ENCODE measurements at regions not wholly inside any gene's neighbourhood (a gene's known extent, or its start where the extent isn't known, plus 50 kb on each side); places are given as distances from the start of the nearest gene placed in this dataset.

DNA sequence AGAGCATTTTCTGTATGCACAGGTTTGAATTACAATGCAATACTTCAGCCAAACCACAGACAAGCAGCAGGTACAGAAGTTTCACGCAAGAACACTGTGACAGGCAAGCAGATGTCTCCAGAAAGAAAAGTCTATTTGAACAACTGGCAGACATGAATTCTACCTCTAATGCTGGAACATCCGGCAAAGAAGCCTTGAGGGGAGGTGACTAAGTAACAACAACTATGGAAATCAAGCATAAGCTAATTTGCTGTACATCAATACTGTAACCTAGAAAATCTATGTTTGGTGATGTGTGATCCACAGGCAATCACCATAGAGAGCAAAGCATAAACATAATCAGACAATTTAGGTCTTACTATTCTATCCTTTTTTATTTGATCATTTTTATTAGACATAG, 65.5 kb downstream of the PLK2 start:
- Histone ChIP-seq H3K4me2 (ENCODE audit: insufficient read depth, low read length, poor library complexity, severe bottlenecking) (no peak overlapping the region), H3K18ac (ENCODE audit: low read length) (no peak overlapping the region)

DNA sequence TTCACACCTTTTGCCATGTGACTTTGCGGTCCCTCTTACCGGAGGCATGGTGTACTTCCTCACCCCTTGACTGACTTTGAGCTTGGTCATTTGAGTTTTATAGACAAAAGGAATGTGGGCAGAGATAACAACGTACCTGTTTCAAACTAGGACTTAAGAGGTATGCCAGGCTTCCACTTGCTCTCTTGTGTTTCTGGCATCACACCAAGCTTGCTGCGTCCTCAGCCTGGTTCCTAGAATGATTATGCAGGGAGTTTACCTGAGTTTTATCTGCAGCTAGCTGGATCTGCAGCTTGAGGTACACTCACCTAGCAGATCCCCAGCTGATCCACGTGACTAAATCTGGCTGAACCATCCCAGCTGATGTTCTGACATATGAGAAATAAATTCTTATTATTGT, 66.2 kb downstream of the PLK2 start:
- H2AK5ac ChIP-seq (ENCODE audit: low read depth, low read length): no peak overlapping the region
- no peak overlapping the region for H3K18ac ChIP-seq (ENCODE audit: low read length)
- H3K9me3 ChIP-seq (replicated peaks in 1 of 2; ENCODE audit: control insufficient read depth in 2 of 2, insufficient read depth in 1 of 2, low read depth in 1 of 2, low read length in 2 of 2): peaks cover 0 to 4% of the 10 kb centered on the region in 2 donors
- H2AFZ ChIP-seq (ENCODE audit: low read length): no peak overlapping the region
- no peak overlapping the region for H2BK5ac ChIP-seq (ENCODE audit: low read length)
- no peaks in the 10 kb centered on the region for H3K79me1 ChIP-seq (ENCODE audit: low read depth, low read length)
- H4K8ac ChIP-seq (ENCODE audit: low read depth, low read length): no peak overlapping the region
- DNase-seq (ENCODE audit: low spot score): no peak
- no peak overlapping the region for H3K23ac ChIP-seq (ENCODE audit: low read depth, low read length, poor library complexity)
- no peaks in the 10 kb centered on the region for H3K36me3 ChIP-seq (replicated peaks in 1 of 2; ENCODE audit: control insufficient read depth in 2 of 2, insufficient read depth in 2 of 2, low read length in 2 of 2)
- H3K4ac ChIP-seq (ENCODE audit: low read length): no peak overlapping the region
- no peak overlapping the region for H2BK12ac ChIP-seq (ENCODE audit: low read length)
- no peak overlapping the region for H4K91ac ChIP-seq (ENCODE audit: low read depth, low read length, poor library complexity)
- no peak overlapping the region for H3K9ac ChIP-seq (ENCODE audit: low read depth, low read length, poor library complexity)
- H2BK120ac ChIP-seq (ENCODE audit: low read depth, low read length): no peak overlapping the region
- no peak overlapping the region for H2BK15ac ChIP-seq (ENCODE audit: low read length)
- no CpG with 5 or more reads among the region's 5 CpGs for WGBS, 2 donors (ENCODE audit: extremely low coverage in 2 of 2, insufficient read length in 2 of 2, insufficient replicate concordance in 1 of 2)
- H3K4me2 ChIP-seq (ENCODE audit: insufficient read depth, low read length, poor library complexity, severe bottlenecking): no peak overlapping the region
- H3K14ac ChIP-seq (ENCODE audit: low read length): no peak overlapping the region
- no peak overlapping the region for H3K27ac ChIP-seq (replicated peaks; ENCODE audit: low read length)
- H3K4me3 ChIP-seq (ENCODE audit: low read length in 2 of 2): no peak overlapping the region
- H3K27me3 ChIP-seq (ENCODE audit: control insufficient read depth in 3 of 3, insufficient read depth in 3 of 3, low read depth in 1 of 3, low read length in 3 of 3): no peaks in the 10 kb centered on the region
- H3K4me1 ChIP-seq (ENCODE audit: control insufficient read depth in 2 of 2, insufficient read depth in 1 of 2, low read depth in 1 of 2, low read length in 2 of 2): peaks cover 0 to 2% of the 10 kb centered on the region in 2 donors

More for the DNA sequence above, 65.5 kb downstream of the PLK2 start:
- Histone ChIP-seq H2BK120ac (ENCODE audit: low read depth, low read length) (no peak overlapping the region), H4K91ac (ENCODE audit: low read depth, low read length, poor library complexity) (no peak overlapping the region), H4K8ac (ENCODE audit: low read depth, low read length) (no peak overlapping the region), H3K23ac (ENCODE audit: low read depth, low read length, poor library complexity) (no peak overlapping the region), H2BK15ac (ENCODE audit: low read length) (no peak overlapping the region), H3K79me1 (ENCODE audit: low read depth, low read length) (no peaks in the 10 kb centered on the region), H2BK12ac (ENCODE audit: low read length) (no peak overlapping the region), H3K27ac (replicated peaks; ENCODE audit: low read length) (no peak overlapping the region), H3K9me3 (replicated peaks in 1 of 2; ENCODE audit: control insufficient read depth in 2 of 2, insufficient read depth in 1 of 2, low read depth in 1 of 2, low read length in 2 of 2) (peaks cover 0 to 4% of the 10 kb centered on the region in 2 donors), H2AFZ (ENCODE audit: low read length) (no peak overlapping the region), H3K4ac (ENCODE audit: low read length) (no peak overlapping the region), H3K4me3 (ENCODE audit: low read length in 2 of 2) (no peak overlapping the region), H3K27me3 (ENCODE audit: control insufficient read depth in 3 of 3, insufficient read depth in 3 of 3, low read depth in 1 of 3, low read length in 3 of 3) (no peaks in the 10 kb centered on the region), H3K9ac (ENCODE audit: low read depth, low read length, poor library complexity) (no peak overlapping the region), H3K4me1 (ENCODE audit: control insufficient read depth in 2 of 2, insufficient read depth in 1 of 2, low read depth in 1 of 2, low read length in 2 of 2) (peaks cover 0 to 2% of the 10 kb centered on the region in 2 donors), H3K36me3 (replicated peaks in 1 of 2; ENCODE audit: control insufficient read depth in 2 of 2, insufficient read depth in 2 of 2, low read length in 2 of 2) (no peaks in the 10 kb centered on the region), H2BK5ac (ENCODE audit: low read length) (no peak overlapping the region), H3K14ac (ENCODE audit: low read length) (no peak overlapping the region), H2AK5ac (ENCODE audit: low read depth, low read length) (no peak overlapping the region)
- no CpG with 5 or more reads among the region's 2 CpGs for WGBS, 2 donors (ENCODE audit: extremely low coverage in 2 of 2, insufficient read length in 2 of 2, insufficient replicate concordance in 1 of 2)
- no peak for DNase-seq (ENCODE audit: low spot score)

DNA sequence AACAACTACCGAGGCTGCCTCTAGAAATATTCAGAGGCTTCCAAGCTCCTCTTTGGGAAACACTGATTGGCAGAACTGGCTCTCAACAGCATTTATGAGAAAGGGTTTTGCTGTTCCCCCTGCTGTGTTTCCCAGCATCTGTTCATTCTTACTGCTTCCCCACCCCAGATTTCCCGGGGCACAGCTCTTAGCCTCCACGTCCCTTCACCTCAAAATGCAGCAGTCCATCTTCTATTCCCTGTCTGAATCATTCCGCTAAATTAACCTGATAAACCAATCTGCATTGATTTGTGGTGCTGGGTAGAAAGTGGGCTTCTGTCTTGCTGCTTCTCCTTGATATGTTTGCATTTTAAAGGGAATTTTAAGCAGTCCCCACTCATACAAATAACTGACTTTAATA, 67.4 kb downstream of the PLK2 start:
- no peaks in the 10 kb centered on the region for H3K36me3 ChIP-seq (replicated peaks in 1 of 2; ENCODE audit: control insufficient read depth in 2 of 2, insufficient read depth in 2 of 2, low read length in 2 of 2)
- DNase-seq (ENCODE audit: low spot score): no peak
- no peak overlapping the region for H3K18ac ChIP-seq (ENCODE audit: low read length)
- H3K79me1 ChIP-seq (ENCODE audit: low read depth, low read length): no peaks in the 10 kb centered on the region
- no peak overlapping the region for H3K4ac ChIP-seq (ENCODE audit: low read length)
- H3K27me3 ChIP-seq (ENCODE audit: control insufficient read depth in 3 of 3, insufficient read depth in 3 of 3, low read depth in 1 of 3, low read length in 3 of 3): no peaks in the 10 kb centered on the region
- H3K9me3 ChIP-seq (replicated peaks in 1 of 2; ENCODE audit: control insufficient read depth in 2 of 2, insufficient read depth in 1 of 2, low read depth in 1 of 2, low read length in 2 of 2): peaks cover 0 to 4% of the 10 kb centered on the region in 2 donors
- H3K14ac ChIP-seq (ENCODE audit: low read length): no peak overlapping the region
- H2BK5ac ChIP-seq (ENCODE audit: low read length): no peak overlapping the region
- H4K91ac ChIP-seq (ENCODE audit: low read depth, low read length, poor library complexity): no peak overlapping the region
- no peak overlapping the region for H2BK15ac ChIP-seq (ENCODE audit: low read length)
- H3K4me3 ChIP-seq (ENCODE audit: low read length in 2 of 2): no peak overlapping the region
- H3K27ac ChIP-seq (replicated peaks; ENCODE audit: low read length): no peak overlapping the region
- peaks cover 0 to 2% of the 10 kb centered on the region in 2 donors for H3K4me1 ChIP-seq (ENCODE audit: control insufficient read depth in 2 of 2, insufficient read depth in 1 of 2, low read depth in 1 of 2, low read length in 2 of 2)
- no peak overlapping the region for H3K9ac ChIP-seq (ENCODE audit: low read depth, low read length, poor library complexity)
- no peak overlapping the region for H4K8ac ChIP-seq (ENCODE audit: low read depth, low read length)
- H2BK120ac ChIP-seq (ENCODE audit: low read depth, low read length): no peak overlapping the region
- H2AFZ ChIP-seq (ENCODE audit: low read length): peak overlapping the region; percentile 64
- no CpG with 5 or more reads among the region's 4 CpGs for whole genome bisulfite sequencing, 2 donors (ENCODE audit: extremely low coverage in 2 of 2, insufficient read length in 2 of 2, insufficient replicate concordance in 1 of 2)
- no peak overlapping the region for H2AK5ac ChIP-seq (ENCODE audit: low read depth, low read length)
- H2BK12ac ChIP-seq (ENCODE audit: low read length): no peak overlapping the region
- no peak overlapping the region for H3K23ac ChIP-seq (ENCODE audit: low read depth, low read length, poor library complexity)
- H3K4me2 ChIP-seq (ENCODE audit: insufficient read depth, low read length, poor library complexity, severe bottlenecking): no peak overlapping the region

DNA sequence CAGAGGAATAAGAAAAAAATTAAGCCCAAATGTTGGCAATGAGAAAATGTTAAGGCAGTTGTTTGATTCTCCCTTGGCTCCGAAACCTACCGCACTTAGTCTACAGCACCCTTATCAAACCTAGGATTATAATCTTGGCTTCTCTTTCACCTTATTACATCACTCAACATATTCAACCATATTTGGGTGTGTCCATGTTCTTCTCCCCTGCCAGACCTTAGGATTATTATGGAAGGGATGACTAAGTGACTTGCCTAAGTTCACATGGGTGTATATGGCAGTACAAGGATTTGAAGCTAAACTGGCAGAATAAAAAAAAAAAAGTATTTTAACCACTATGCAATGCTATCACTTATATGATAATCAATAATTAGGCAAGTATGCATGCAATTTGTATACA, 76.4 kb downstream of the PLK2 start:
- no CpG with 5 or more reads among the region's 2 CpGs for WGBS, 2 donors (ENCODE audit: extremely low coverage in 2 of 2, insufficient read length in 2 of 2, insufficient replicate concordance in 1 of 2)
- H2AK5ac ChIP-seq (ENCODE audit: low read depth, low read length): no peak overlapping the region
- no peak overlapping the region for H3K14ac ChIP-seq (ENCODE audit: low read length)

More for the DNA sequence above, 76.4 kb downstream of the PLK2 start:
- H2BK5ac ChIP-seq (ENCODE audit: low read length): no peak overlapping the region
- no peaks in the 10 kb centered on the region for H3K79me1 ChIP-seq (ENCODE audit: low read depth, low read length)
- DNase-seq (ENCODE audit: low spot score): no peak
- no peak overlapping the region for H3K4me3 ChIP-seq (ENCODE audit: low read length in 2 of 2)
- H4K8ac ChIP-seq (ENCODE audit: low read depth, low read length): no peak overlapping the region
- H3K36me3 ChIP-seq (replicated peaks in 1 of 2; ENCODE audit: control insufficient read depth in 2 of 2, insufficient read depth in 2 of 2, low read length in 2 of 2): no peaks in the 10 kb centered on the region
- no peak overlapping the region for H3K18ac ChIP-seq (ENCODE audit: low read length)
- no peak overlapping the region for H4K91ac ChIP-seq (ENCODE audit: low read depth, low read length, poor library complexity)
- no peak overlapping the region for H3K9ac ChIP-seq (ENCODE audit: low read depth, low read length, poor library complexity)
- no peaks in the 10 kb centered on the region for H3K27me3 ChIP-seq (ENCODE audit: control insufficient read depth in 3 of 3, insufficient read depth in 3 of 3, low read depth in 1 of 3, low read length in 3 of 3)
- H2BK120ac ChIP-seq (ENCODE audit: low read depth, low read length): no peak overlapping the region
- no peak overlapping the region for H2BK15ac ChIP-seq (ENCODE audit: low read length)
- H3K9me3 ChIP-seq (replicated peaks in 1 of 2; ENCODE audit: control insufficient read depth in 2 of 2, insufficient read depth in 1 of 2, low read depth in 1 of 2, low read length in 2 of 2): peaks cover 0 to 20% of the 10 kb centered on the region in 2 donors
- H2AFZ ChIP-seq (ENCODE audit: low read length): no peak overlapping the region
- H3K4me2 ChIP-seq (ENCODE audit: insufficient read depth, low read length, poor library complexity, severe bottlenecking): no peak overlapping the region
- H3K23ac ChIP-seq (ENCODE audit: low read depth, low read length, poor library complexity): no peak overlapping the region
- no peak overlapping the region for H3K4ac ChIP-seq (ENCODE audit: low read length)
- no peaks in the 10 kb centered on the region for H3K4me1 ChIP-seq (ENCODE audit: control insufficient read depth in 2 of 2, insufficient read depth in 1 of 2, low read depth in 1 of 2, low read length in 2 of 2)
- H3K27ac ChIP-seq (replicated peaks; ENCODE audit: low read length): no peak overlapping the region
- H2BK12ac ChIP-seq (ENCODE audit: low read length): no peak overlapping the region

All from neuronal stem cell (in vitro differentiated cells).